K562 (cell line): ENCODE measurements at regions not wholly inside any gene's neighbourhood (a gene's known extent, or its start where the extent isn't known, plus 50 kb on each side); places are given as distances from the start of the nearest gene placed in this dataset.

Experiments
- CTBP1 ChIP-seq: fragments of 450-650 bp; IDR thresholded peaks from 2 replicates; pipeline ENCODE4 v1.6.1; 2016; ENCODE audit warnings: borderline replicate concordance
- GABPB1 ChIP-seq: sonication (generic); formaldehyde crosslinking; IDR thresholded peaks from 2 replicates; pipeline ENCODE4 v1.8.0; 2022; ENCODE audit warnings: mild to moderate bottlenecking, missing genetic modification reagents
- TARDBP ChIP-seq: fragments of 450-650 bp; IDR thresholded peaks from 2 replicates; pipeline ENCODE4 v1.6.1; 2016
- TF ChIP-seq, protein P1 (sequence below): sonication (generic); formaldehyde crosslinking; IDR thresholded peaks from 2 replicates; pipeline ENCODE4 v1.8.1; 2023; ENCODE audit warnings: missing genetic modification reagents, mild to moderate bottlenecking, borderline replicate concordance
- TF ChIP-seq, protein P2 (sequence below): fragments of 250-450 bp; sonication (Bioruptor Pico); IDR thresholded peaks from 2 replicates; pipeline ENCODE4 v1.5.1; 2021; ENCODE audit warnings: mild to moderate bottlenecking
- TF ChIP-seq, protein P3 (sequence below), 2 experiments: fragments of 450-650 bp in 1 of 2; sonication (generic) in 1 of 2; formaldehyde crosslinking; conservative IDR thresholded peaks; 2 replicates each; pipeline versions ENCODE4 v1.4.0 to v1.8.1; 2020 to 2022; ENCODE audit warnings: mild to moderate bottlenecking in 1 of 2, missing genetic modification reagents in 1 of 2

DNA sequence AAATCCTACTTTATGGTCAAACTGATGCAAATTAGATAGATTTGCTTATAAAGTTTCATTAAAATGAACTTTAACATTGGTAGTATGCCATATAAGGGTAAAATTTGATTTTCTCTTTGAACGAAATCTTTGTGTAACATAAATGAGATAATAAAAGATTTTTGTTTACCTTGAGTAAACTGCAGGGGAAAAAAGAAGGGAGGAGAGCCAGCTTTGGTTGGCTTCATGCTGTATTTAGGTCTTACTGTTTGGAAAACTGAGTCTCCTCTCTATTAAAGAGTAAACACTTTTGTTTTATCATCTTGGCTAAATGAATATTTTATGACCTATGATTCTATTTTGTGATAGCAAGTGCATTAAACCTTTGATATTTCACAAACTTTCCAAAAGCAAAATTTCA lies 267.6 kb downstream of the IPO8 start (continued):
- TF ChIP-seq, protein P1, sequence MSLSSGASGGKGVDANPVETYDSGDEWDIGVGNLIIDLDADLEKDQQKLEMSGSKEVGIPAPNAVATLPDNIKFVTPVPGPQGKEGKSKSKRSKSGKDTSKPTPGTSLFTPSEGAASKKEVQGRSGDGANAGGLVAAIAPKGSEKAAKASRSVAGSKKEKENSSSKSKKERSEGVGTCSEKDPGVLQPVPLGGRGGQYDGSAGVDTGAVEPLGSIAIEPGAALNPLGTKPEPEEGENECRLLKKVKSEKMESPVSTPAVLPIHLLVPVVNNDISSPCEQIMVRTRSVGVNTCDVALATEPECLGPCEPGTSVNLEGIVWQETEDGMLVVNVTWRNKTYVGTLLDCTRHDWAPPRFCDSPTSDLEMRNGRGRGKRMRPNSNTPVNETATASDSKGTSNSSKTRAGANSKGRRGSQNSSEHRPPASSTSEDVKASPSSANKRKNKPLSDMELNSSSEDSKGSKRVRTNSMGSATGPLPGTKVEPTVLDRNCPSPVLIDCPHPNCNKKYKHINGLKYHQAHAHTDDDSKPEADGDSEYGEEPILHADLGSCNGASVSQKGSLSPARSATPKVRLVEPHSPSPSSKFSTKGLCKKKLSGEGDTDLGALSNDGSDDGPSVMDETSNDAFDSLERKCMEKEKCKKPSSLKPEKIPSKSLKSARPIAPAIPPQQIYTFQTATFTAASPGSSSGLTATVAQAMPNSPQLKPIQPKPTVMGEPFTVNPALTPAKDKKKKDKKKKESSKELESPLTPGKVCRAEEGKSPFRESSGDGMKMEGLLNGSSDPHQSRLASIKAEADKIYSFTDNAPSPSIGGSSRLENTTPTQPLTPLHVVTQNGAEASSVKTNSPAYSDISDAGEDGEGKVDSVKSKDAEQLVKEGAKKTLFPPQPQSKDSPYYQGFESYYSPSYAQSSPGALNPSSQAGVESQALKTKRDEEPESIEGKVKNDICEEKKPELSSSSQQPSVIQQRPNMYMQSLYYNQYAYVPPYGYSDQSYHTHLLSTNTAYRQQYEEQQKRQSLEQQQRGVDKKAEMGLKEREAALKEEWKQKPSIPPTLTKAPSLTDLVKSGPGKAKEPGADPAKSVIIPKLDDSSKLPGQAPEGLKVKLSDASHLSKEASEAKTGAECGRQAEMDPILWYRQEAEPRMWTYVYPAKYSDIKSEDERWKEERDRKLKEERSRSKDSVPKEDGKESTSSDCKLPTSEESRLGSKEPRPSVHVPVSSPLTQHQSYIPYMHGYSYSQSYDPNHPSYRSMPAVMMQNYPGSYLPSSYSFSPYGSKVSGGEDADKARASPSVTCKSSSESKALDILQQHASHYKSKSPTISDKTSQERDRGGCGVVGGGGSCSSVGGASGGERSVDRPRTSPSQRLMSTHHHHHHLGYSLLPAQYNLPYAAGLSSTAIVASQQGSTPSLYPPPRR (CRISPR knock-in tag), result no peak
- TF ChIP-seq, protein P2, sequence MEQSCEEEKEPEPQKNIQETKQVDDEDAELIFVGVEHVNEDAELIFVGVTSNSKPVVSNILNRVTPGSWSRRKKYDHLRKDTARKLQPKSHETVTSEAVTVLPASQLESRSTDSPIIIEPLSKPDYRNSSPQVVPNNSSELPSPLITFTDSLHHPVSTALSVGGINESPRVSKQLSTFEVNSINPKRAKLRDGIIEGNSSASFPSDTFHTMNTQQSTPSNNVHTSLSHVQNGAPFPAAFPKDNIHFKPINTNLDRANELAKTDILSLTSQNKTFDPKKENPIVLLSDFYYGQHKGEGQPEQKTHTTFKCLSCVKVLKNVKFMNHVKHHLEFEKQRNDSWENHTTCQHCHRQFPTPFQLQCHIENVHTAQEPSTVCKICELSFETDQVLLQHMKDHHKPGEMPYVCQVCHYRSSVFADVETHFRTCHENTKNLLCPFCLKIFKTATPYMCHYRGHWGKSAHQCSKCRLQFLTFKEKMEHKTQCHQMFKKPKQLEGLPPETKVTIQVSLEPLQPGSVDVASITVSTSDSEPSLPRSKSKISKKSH (CRISPR knock-in tag), result no peak
- no peak for TF ChIP-seq TARDBP
- no peak for TF ChIP-seq GABPB1 (CRISPR knock-in tag)
- TF ChIP-seq, protein P3, sequence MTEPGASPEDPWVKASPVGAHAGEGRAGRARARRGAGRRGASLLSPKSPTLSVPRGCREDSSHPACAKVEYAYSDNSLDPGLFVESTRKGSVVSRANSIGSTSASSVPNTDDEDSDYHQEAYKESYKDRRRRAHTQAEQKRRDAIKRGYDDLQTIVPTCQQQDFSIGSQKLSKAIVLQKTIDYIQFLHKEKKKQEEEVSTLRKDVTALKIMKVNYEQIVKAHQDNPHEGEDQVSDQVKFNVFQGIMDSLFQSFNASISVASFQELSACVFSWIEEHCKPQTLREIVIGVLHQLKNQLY (CRISPR knock-in tag; conservative IDR thresholded peaks at IDR 0.05), result no peak
- TF ChIP-seq CTBP1, result no peak
